Right lobe of liver (tissue), 4 donors: ENCODE measurements at regions not wholly inside any gene's neighbourhood (a gene's known extent, or its start where the extent isn't known, plus 50 kb on each side); places are given as distances from the start of the nearest gene placed in this dataset.

Experiments used
- POLR2A ChIP-seq: fragments of 450-650 bp; IDR thresholded peaks from one replicate; pipeline ENCODE4 v1.6.1; 2017; ENCODE audit warnings: antibody characterized with exemption, mild to moderate bottlenecking
- TF ChIP-seq, protein P1 (sequence below), 4 donors: fragments of 200-600 bp in 3 of 4; fragments of 450-650 bp in 1 of 4; IDR thresholded peaks; one replicate each; pipeline versions ENCODE4 v1.5.1 to v1.8.0; 2016 to 2022; ENCODE audit warnings: antibody characterized with exemption in 4 of 4, mild to moderate bottlenecking in 2 of 4
- donor health status: DM: no; HTN: no; CAD: no.
- donor health status: DM: no; HTN: no; CAD: no.
- donor health status: DM: no; HTN: yes; CAD: no.

- TF ChIP-seq, protein P1, sequence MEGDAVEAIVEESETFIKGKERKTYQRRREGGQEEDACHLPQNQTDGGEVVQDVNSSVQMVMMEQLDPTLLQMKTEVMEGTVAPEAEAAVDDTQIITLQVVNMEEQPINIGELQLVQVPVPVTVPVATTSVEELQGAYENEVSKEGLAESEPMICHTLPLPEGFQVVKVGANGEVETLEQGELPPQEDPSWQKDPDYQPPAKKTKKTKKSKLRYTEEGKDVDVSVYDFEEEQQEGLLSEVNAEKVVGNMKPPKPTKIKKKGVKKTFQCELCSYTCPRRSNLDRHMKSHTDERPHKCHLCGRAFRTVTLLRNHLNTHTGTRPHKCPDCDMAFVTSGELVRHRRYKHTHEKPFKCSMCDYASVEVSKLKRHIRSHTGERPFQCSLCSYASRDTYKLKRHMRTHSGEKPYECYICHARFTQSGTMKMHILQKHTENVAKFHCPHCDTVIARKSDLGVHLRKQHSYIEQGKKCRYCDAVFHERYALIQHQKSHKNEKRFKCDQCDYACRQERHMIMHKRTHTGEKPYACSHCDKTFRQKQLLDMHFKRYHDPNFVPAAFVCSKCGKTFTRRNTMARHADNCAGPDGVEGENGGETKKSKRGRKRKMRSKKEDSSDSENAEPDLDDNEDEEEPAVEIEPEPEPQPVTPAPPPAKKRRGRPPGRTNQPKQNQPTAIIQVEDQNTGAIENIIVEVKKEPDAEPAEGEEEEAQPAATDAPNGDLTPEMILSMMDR (IDR thresholded peaks at IDR 0.05) = no peak
- TF ChIP-seq POLR2A = no peak
Measured at GRCh38 chr4:164261831-164262230, 492.1 kb upstream of the SMIM31 start.
